22Rv1 (cell line): ENCODE measurements at regions not wholly inside any gene's neighbourhood (a gene's known extent, or its start where the extent isn't known, plus 50 kb on each side); places are given as distances from the start of the nearest gene placed in this dataset.

Experiments used
- ZFX ChIP-seq: fragments of 450-650 bp; IDR thresholded peaks from 2 replicates; pipeline ENCODE4 v1.6.1; 2017; ENCODE audit warnings: antibody characterized with exemption, borderline replicate concordance
- TF ChIP-seq, protein P1 (sequence below): fragments of 450-650 bp; IDR thresholded peaks from 2 replicates; pipeline ENCODE4 v1.5.1; 2017; ENCODE audit warnings: mild to moderate bottlenecking

DNA sequence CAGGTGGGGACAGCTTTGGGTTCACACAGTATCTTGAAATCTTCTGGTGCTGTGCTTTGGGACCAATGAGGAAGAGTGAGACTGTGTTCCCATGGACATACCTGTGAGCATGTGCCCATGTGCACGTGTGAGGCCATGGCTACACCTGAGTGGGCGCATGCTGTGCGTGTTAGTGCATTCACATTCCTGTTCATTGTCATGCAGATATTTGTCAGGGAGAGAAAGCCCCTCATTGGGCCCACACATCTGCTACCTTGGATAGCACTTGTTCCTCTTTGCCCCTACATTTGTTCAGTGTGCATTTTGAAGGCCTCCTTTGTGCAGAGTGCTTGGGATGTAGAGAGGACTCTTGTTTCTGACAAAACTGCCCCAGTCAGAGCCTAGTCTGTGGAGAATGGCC lies 154.3 kb upstream of the E2F8 start:
- TF ChIP-seq, protein P1, sequence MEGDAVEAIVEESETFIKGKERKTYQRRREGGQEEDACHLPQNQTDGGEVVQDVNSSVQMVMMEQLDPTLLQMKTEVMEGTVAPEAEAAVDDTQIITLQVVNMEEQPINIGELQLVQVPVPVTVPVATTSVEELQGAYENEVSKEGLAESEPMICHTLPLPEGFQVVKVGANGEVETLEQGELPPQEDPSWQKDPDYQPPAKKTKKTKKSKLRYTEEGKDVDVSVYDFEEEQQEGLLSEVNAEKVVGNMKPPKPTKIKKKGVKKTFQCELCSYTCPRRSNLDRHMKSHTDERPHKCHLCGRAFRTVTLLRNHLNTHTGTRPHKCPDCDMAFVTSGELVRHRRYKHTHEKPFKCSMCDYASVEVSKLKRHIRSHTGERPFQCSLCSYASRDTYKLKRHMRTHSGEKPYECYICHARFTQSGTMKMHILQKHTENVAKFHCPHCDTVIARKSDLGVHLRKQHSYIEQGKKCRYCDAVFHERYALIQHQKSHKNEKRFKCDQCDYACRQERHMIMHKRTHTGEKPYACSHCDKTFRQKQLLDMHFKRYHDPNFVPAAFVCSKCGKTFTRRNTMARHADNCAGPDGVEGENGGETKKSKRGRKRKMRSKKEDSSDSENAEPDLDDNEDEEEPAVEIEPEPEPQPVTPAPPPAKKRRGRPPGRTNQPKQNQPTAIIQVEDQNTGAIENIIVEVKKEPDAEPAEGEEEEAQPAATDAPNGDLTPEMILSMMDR, result no peak
- TF ChIP-seq ZFX, result no peak
